Occipital lobe (tissue), 1 donor: ENCODE measurements at regions not wholly inside any gene's neighbourhood (a gene's known extent, or its start where the extent isn't known, plus 50 kb on each side); places are given as distances from the start of the nearest gene placed in this dataset.

ENCODE experiments used
- DNase-seq: peaks from one replicate; lab custom pipeline; 2025; lab: John Stamatoyannopoulos, UW

GRCh38 chr22:47286590-47286989 is 524.1 kb downstream of the TBC1D22A start:
- no peak for DNase-seq

GRCh38 chr22:47285981-47286380 is 523.5 kb downstream of the TBC1D22A start:
- no peak for DNase-seq

GRCh38 chr22:47284822-47285221 is 522.4 kb downstream of the TBC1D22A start:
- DNase-seq = no peak

- no peak for DNase-seq
Observed at GRCh38 chr22:47284360-47284759, 521.9 kb downstream of the TBC1D22A start.

- DNase-seq = no peak
Observed at GRCh38 chr22:47283616-47284270, 521.3 kb downstream of the TBC1D22A start.

- no peak for DNase-seq
Observed at GRCh38 chr22:47282851-47283250, 520.4 kb downstream of the TBC1D22A start.

GRCh38 chr22:47282366-47282765 is 519.9 kb downstream of the TBC1D22A start:
- DNase-seq = no peak

- no peak for DNase-seq
Observed at GRCh38 chr22:47281126-47282106, 519.0 kb downstream of the TBC1D22A start.

- no peak for DNase-seq
Observed at GRCh38 chr22:47280301-47280700, 517.9 kb downstream of the TBC1D22A start.

- DNase-seq = no peak
Observed at GRCh38 chr22:47279746-47280145, 517.3 kb downstream of the TBC1D22A start.

GRCh38 chr22:47279337-47279736 is 516.9 kb downstream of the TBC1D22A start:
- no peak for DNase-seq

GRCh38 chr22:47278655-47279054 is 516.2 kb downstream of the TBC1D22A start:
- no peak for DNase-seq

GRCh38 chr22:47277531-47277930 is 515.1 kb downstream of the TBC1D22A start:
- no peak for DNase-seq

- no peak for DNase-seq
Observed at GRCh38 chr22:47276991-47277390, 514.5 kb downstream of the TBC1D22A start.

- no peak for DNase-seq
Observed at GRCh38 chr22:47276450-47276820, 514.0 kb downstream of the TBC1D22A start.

GRCh38 chr22:47275605-47276449 is 513.4 kb downstream of the TBC1D22A start:
- no peak for DNase-seq

GRCh38 chr22:47274196-47274595 is 511.7 kb downstream of the TBC1D22A start:
- no peak for DNase-seq

GRCh38 chr22:47270463-47271135 is 508.1 kb downstream of the TBC1D22A start:
- DNase-seq = no peak

GRCh38 chr22:47269516-47270088 is 507.2 kb downstream of the TBC1D22A start:
- DNase-seq = no peak

GRCh38 chr22:47267513-47268282 is 505.2 kb downstream of the TBC1D22A start:
- DNase-seq = no peak
